ENCODE measurements at regions not wholly inside any gene's neighbourhood (a gene's known extent, or its start where the extent isn't known, plus 50 kb on each side); places are given as distances from the start of the nearest gene placed in this dataset.

- Mint-ChIP-seq H3K4me1 (ENCODE audit: low read depth) (no peaks in the 10 kb centered on the region), H3K9me3 (peaks cover 3% of the 10 kb centered on the region), H3K4me3 (no peak overlapping the region), H3K36me3 (ENCODE audit: low read depth) (no peaks in the 10 kb centered on the region), H3K27ac (no peak overlapping the region), H3K27me3 (peaks cover 3% of the 10 kb centered on the region)
- DNase-seq = no peak
These were observed 151.2 kb upstream of the TNR start for GRCh38 chr1:175894581-175894980.

- H3K27ac Mint-ChIP-seq = no peak overlapping the region
- peaks cover 10% of the 10 kb centered on the region for H3K27me3 Mint-ChIP-seq
- no peaks in the 10 kb centered on the region for H3K36me3 Mint-ChIP-seq (ENCODE audit: low read depth)
These were observed 149.8 kb upstream of the TNR start for GRCh38 chr1:175893192-175893591.

GRCh38 chr1:175892686-175893085 is 149.3 kb upstream of the TNR start:
- H3K27ac Mint-ChIP-seq = no peak overlapping the region

More at GRCh38 chr1:175893192-175893591, 149.8 kb upstream of the TNR start:
- Mint-ChIP-seq H3K9me3 (peaks cover 3% of the 10 kb centered on the region), H3K4me1 (ENCODE audit: low read depth) (no peaks in the 10 kb centered on the region), H3K4me3 (no peak overlapping the region)
- no peak for DNase-seq

GRCh38 chr1:175891783-175892309 is 148.5 kb upstream of the TNR start:
- Mint-ChIP-seq H3K36me3 (ENCODE audit: low read depth) (no peaks in the 10 kb centered on the region), H3K4me3 (no peak overlapping the region), H3K27me3 (peaks cover 10% of the 10 kb centered on the region), H3K27ac (no peak overlapping the region), H3K4me1 (ENCODE audit: low read depth) (no peaks in the 10 kb centered on the region), H3K9me3 (peaks cover 3% of the 10 kb centered on the region)
- DNase-seq = no peak

More at GRCh38 chr1:175892686-175893085, 149.3 kb upstream of the TNR start:
- no peak for DNase-seq
- Mint-ChIP-seq H3K4me3 (no peak overlapping the region), H3K4me1 (ENCODE audit: low read depth) (no peaks in the 10 kb centered on the region), H3K9me3 (peaks cover 3% of the 10 kb centered on the region), H3K36me3 (ENCODE audit: low read depth) (no peaks in the 10 kb centered on the region), H3K27me3 (peaks cover 10% of the 10 kb centered on the region)

GRCh38 chr1:175890958-175891357 is 147.6 kb upstream of the TNR start:
- Mint-ChIP-seq H3K27ac (no peak overlapping the region), H3K4me1 (ENCODE audit: low read depth) (no peaks in the 10 kb centered on the region)

GRCh38 chr1:175889848-175890247 is 146.5 kb upstream of the TNR start:
- H3K36me3 Mint-ChIP-seq (ENCODE audit: low read depth) = no peaks in the 10 kb centered on the region

More at GRCh38 chr1:175890958-175891357, 147.6 kb upstream of the TNR start:
- Mint-ChIP-seq H3K9me3 (peaks cover 3% of the 10 kb centered on the region), H3K4me3 (no peak overlapping the region), H3K36me3 (ENCODE audit: low read depth) (no peaks in the 10 kb centered on the region), H3K27me3 (peaks cover 10% of the 10 kb centered on the region)
- no peak for DNase-seq

GRCh38 chr1:175888996-175889395 is 145.6 kb upstream of the TNR start:
- Mint-ChIP-seq H3K4me3 (no peak overlapping the region), H3K4me1 (ENCODE audit: low read depth) (no peaks in the 10 kb centered on the region), H3K9me3 (no peaks in the 10 kb centered on the region), H3K27me3 (peaks cover 10% of the 10 kb centered on the region), H3K36me3 (ENCODE audit: low read depth) (no peaks in the 10 kb centered on the region), H3K27ac (no peak overlapping the region)
- DNase-seq = no peak

More at GRCh38 chr1:175889848-175890247, 146.5 kb upstream of the TNR start:
- H3K4me1 Mint-ChIP-seq (ENCODE audit: low read depth) = no peaks in the 10 kb centered on the region
- H3K9me3 Mint-ChIP-seq = no peaks in the 10 kb centered on the region
- no peak overlapping the region for H3K4me3 Mint-ChIP-seq
- no peak for DNase-seq
- peaks cover 10% of the 10 kb centered on the region for H3K27me3 Mint-ChIP-seq
- no peak overlapping the region for H3K27ac Mint-ChIP-seq

- no peak overlapping the region for H3K27ac Mint-ChIP-seq
- no peaks in the 10 kb centered on the region for H3K9me3 Mint-ChIP-seq
- no peaks in the 10 kb centered on the region for H3K36me3 Mint-ChIP-seq (ENCODE audit: low read depth)
- no peak overlapping the region for H3K4me3 Mint-ChIP-seq
- no peaks in the 10 kb centered on the region for H3K4me1 Mint-ChIP-seq (ENCODE audit: low read depth)
- peak; percentile 45 for DNase-seq
- H3K27me3 Mint-ChIP-seq = peaks cover 10% of the 10 kb centered on the region
These were observed 144.6 kb upstream of the TNR start for GRCh38 chr1:175887981-175888428.

- Mint-ChIP-seq H3K27ac (no peak overlapping the region), H3K4me1 (ENCODE audit: low read depth) (no peaks in the 10 kb centered on the region), H3K36me3 (ENCODE audit: low read depth) (no peaks in the 10 kb centered on the region), H3K4me3 (no peak overlapping the region), H3K9me3 (no peaks in the 10 kb centered on the region), H3K27me3 (peaks cover 10% of the 10 kb centered on the region)
- DNase-seq = no peak
These were observed 144.1 kb upstream of the TNR start for GRCh38 chr1:175887521-175887920.

- Mint-ChIP-seq H3K27me3 (peaks cover 10% of the 10 kb centered on the region), H3K27ac (no peak overlapping the region), H3K36me3 (ENCODE audit: low read depth) (no peaks in the 10 kb centered on the region), H3K9me3 (no peaks in the 10 kb centered on the region), H3K4me3 (no peak overlapping the region), H3K4me1 (ENCODE audit: low read depth) (peaks cover 3% of the 10 kb centered on the region)
- no peak for DNase-seq
These were observed 141.9 kb upstream of the TNR start for GRCh38 chr1:175885326-175885725.

- H3K36me3 Mint-ChIP-seq (ENCODE audit: low read depth) = no peaks in the 10 kb centered on the region
- no peak for DNase-seq
- peaks cover 7% of the 10 kb centered on the region for H3K27me3 Mint-ChIP-seq
- no peak overlapping the region for H3K27ac Mint-ChIP-seq
- H3K9me3 Mint-ChIP-seq = no peaks in the 10 kb centered on the region
- H3K4me1 Mint-ChIP-seq (ENCODE audit: low read depth) = peaks cover 3% of the 10 kb centered on the region
- H3K4me3 Mint-ChIP-seq = no peak overlapping the region
These were observed 141.0 kb upstream of the TNR start for GRCh38 chr1:175884369-175884768.

- peaks cover 3% of the 10 kb centered on the region for H3K4me1 Mint-ChIP-seq (ENCODE audit: low read depth)
- no peak for DNase-seq
- no peak overlapping the region for H3K4me3 Mint-ChIP-seq
- H3K27me3 Mint-ChIP-seq = no peaks in the 10 kb centered on the region
- no peak overlapping the region for H3K27ac Mint-ChIP-seq
- H3K9me3 Mint-ChIP-seq = no peaks in the 10 kb centered on the region
- H3K36me3 Mint-ChIP-seq (ENCODE audit: low read depth) = no peaks in the 10 kb centered on the region
These were observed 138.8 kb upstream of the TNR start for GRCh38 chr1:175882192-175882591.

GRCh38 chr1:175881246-175881976 is 138.0 kb upstream of the TNR start:
- Mint-ChIP-seq H3K4me1 (ENCODE audit: low read depth) (peaks cover 3% of the 10 kb centered on the region), H3K4me3 (no peak overlapping the region), H3K9me3 (no peaks in the 10 kb centered on the region), H3K27me3 (no peaks in the 10 kb centered on the region), H3K36me3 (ENCODE audit: low read depth) (no peaks in the 10 kb centered on the region), H3K27ac (no peak overlapping the region)
- DNase-seq = no peak

- Mint-ChIP-seq H3K27me3 (no peaks in the 10 kb centered on the region), H3K27ac (no peak overlapping the region), H3K4me3 (no peak overlapping the region), H3K9me3 (no peaks in the 10 kb centered on the region), H3K36me3 (ENCODE audit: low read depth) (no peaks in the 10 kb centered on the region), H3K4me1 (ENCODE audit: low read depth) (peaks cover 3% of the 10 kb centered on the region)
- no peak for DNase-seq
These were observed 135.4 kb upstream of the TNR start for GRCh38 chr1:175878775-175879174.

GRCh38 chr1:175877939-175878737 is 134.7 kb upstream of the TNR start:
- Mint-ChIP-seq H3K27me3 (no peaks in the 10 kb centered on the region), H3K4me3 (no peak overlapping the region), H3K36me3 (ENCODE audit: low read depth) (no peaks in the 10 kb centered on the region), H3K4me1 (ENCODE audit: low read depth) (peaks cover 3% of the 10 kb centered on the region), H3K27ac (no peak overlapping the region), H3K9me3 (no peaks in the 10 kb centered on the region)
- DNase-seq = no peak
